ENCODE measurements at regions not wholly inside any gene's neighbourhood (a gene's known extent, or its start where the extent isn't known, plus 50 kb on each side); places are given as distances from the start of the nearest gene placed in this dataset.

- H3K27ac ChIP-seq (ENCODE audit: low read depth, low read length) = no peak overlapping the region
These were observed 86.9 kb downstream of the FGF9 start for GRCh38 chr13:21757763-21758162.

GRCh38 chr13:21758441-21758840 is 87.6 kb downstream of the FGF9 start:
- no peak overlapping the region for H3K4me3 ChIP-seq (ENCODE audit: low read depth, low read length)
- no peaks in the 10 kb centered on the region for H3K9me3 ChIP-seq (ENCODE audit: control insufficient read depth, insufficient read depth, low read depth, low read length)
- no peaks in the 10 kb centered on the region for H3K27me3 ChIP-seq (ENCODE audit: control insufficient read depth, insufficient read depth, low read length)
- H3K36me3 ChIP-seq (ENCODE audit: control insufficient read depth, insufficient read depth, low read length) = no peaks in the 10 kb centered on the region
- H3K9ac ChIP-seq (ENCODE audit: low read length) = no peak overlapping the region
- H3K4me1 ChIP-seq (ENCODE audit: control insufficient read depth, insufficient read depth, low read length) = peaks cover 14% of the 10 kb centered on the region
- H3K27ac ChIP-seq (ENCODE audit: low read depth, low read length) = no peak overlapping the region

More at GRCh38 chr13:21757763-21758162, 86.9 kb downstream of the FGF9 start:
- Histone ChIP-seq H3K27me3 (ENCODE audit: control insufficient read depth, insufficient read depth, low read length) (no peaks in the 10 kb centered on the region), H3K4me1 (ENCODE audit: control insufficient read depth, insufficient read depth, low read length) (peaks cover 14% of the 10 kb centered on the region), H3K9me3 (ENCODE audit: control insufficient read depth, insufficient read depth, low read depth, low read length) (no peaks in the 10 kb centered on the region), H3K4me3 (ENCODE audit: low read depth, low read length) (no peak overlapping the region), H3K9ac (ENCODE audit: low read length) (no peak overlapping the region), H3K36me3 (ENCODE audit: control insufficient read depth, insufficient read depth, low read length) (no peaks in the 10 kb centered on the region)

GRCh38 chr13:21759463-21759862 is 88.6 kb downstream of the FGF9 start:
- Histone ChIP-seq H3K27ac (ENCODE audit: low read depth, low read length) (no peak overlapping the region), H3K9me3 (ENCODE audit: control insufficient read depth, insufficient read depth, low read depth, low read length) (no peaks in the 10 kb centered on the region), H3K4me1 (ENCODE audit: control insufficient read depth, insufficient read depth, low read length) (peaks cover 14% of the 10 kb centered on the region), H3K4me3 (ENCODE audit: low read depth, low read length) (no peak overlapping the region), H3K27me3 (ENCODE audit: control insufficient read depth, insufficient read depth, low read length) (no peaks in the 10 kb centered on the region), H3K9ac (ENCODE audit: low read length) (no peak overlapping the region), H3K36me3 (ENCODE audit: control insufficient read depth, insufficient read depth, low read length) (no peaks in the 10 kb centered on the region)

GRCh38 chr13:21759911-21760310 is 89.0 kb downstream of the FGF9 start:
- Histone ChIP-seq H3K4me3 (ENCODE audit: low read depth, low read length) (no peak overlapping the region), H3K27me3 (ENCODE audit: control insufficient read depth, insufficient read depth, low read length) (no peaks in the 10 kb centered on the region), H3K9ac (ENCODE audit: low read length) (no peak overlapping the region), H3K27ac (ENCODE audit: low read depth, low read length) (no peak overlapping the region), H3K9me3 (ENCODE audit: control insufficient read depth, insufficient read depth, low read depth, low read length) (no peaks in the 10 kb centered on the region), H3K4me1 (ENCODE audit: control insufficient read depth, insufficient read depth, low read length) (peaks cover 14% of the 10 kb centered on the region), H3K36me3 (ENCODE audit: control insufficient read depth, insufficient read depth, low read length) (no peaks in the 10 kb centered on the region)

GRCh38 chr13:21761770-21762169 is 90.9 kb downstream of the FGF9 start:
- H3K9ac ChIP-seq (ENCODE audit: low read length) = no peak overlapping the region
- no peak overlapping the region for H3K4me3 ChIP-seq (ENCODE audit: low read depth, low read length)
- no peak overlapping the region for H3K27ac ChIP-seq (ENCODE audit: low read depth, low read length)
- 0 out of 2 replicates have a peak, but pooled peaks cover 7% of the 10 kb centered on the region for H3K4me1 ChIP-seq (ENCODE audit: control insufficient read depth, insufficient read depth, low read length)
- H3K27me3 ChIP-seq (ENCODE audit: control insufficient read depth, insufficient read depth, low read length) = no peaks in the 10 kb centered on the region
- no peaks in the 10 kb centered on the region for H3K36me3 ChIP-seq (ENCODE audit: control insufficient read depth, insufficient read depth, low read length)
- no peaks in the 10 kb centered on the region for H3K9me3 ChIP-seq (ENCODE audit: control insufficient read depth, insufficient read depth, low read depth, low read length)

- Histone ChIP-seq H3K27me3 (ENCODE audit: control insufficient read depth, insufficient read depth, low read length) (no peaks in the 10 kb centered on the region), H3K27ac (ENCODE audit: low read depth, low read length) (no peak overlapping the region)
These were observed 91.6 kb downstream of the FGF9 start for GRCh38 chr13:21762512-21762911.

GRCh38 chr13:21767032-21767431 is 96.2 kb downstream of the FGF9 start:
- Histone ChIP-seq H3K27me3 (ENCODE audit: control insufficient read depth, insufficient read depth, low read length) (no peaks in the 10 kb centered on the region), H3K9ac (ENCODE audit: low read length) (no peak overlapping the region), H3K4me3 (ENCODE audit: low read depth, low read length) (no peak overlapping the region), H3K27ac (ENCODE audit: low read depth, low read length) (no peak overlapping the region), H3K4me1 (ENCODE audit: control insufficient read depth, insufficient read depth, low read length) (no peaks in the 10 kb centered on the region), H3K9me3 (ENCODE audit: control insufficient read depth, insufficient read depth, low read depth, low read length) (no peaks in the 10 kb centered on the region), H3K36me3 (ENCODE audit: control insufficient read depth, insufficient read depth, low read length) (no peaks in the 10 kb centered on the region)

More at GRCh38 chr13:21762512-21762911, 91.6 kb downstream of the FGF9 start:
- H3K36me3 ChIP-seq (ENCODE audit: control insufficient read depth, insufficient read depth, low read length) = no peaks in the 10 kb centered on the region
- H3K4me1 ChIP-seq (ENCODE audit: control insufficient read depth, insufficient read depth, low read length) = 0 out of 2 replicates have a peak, but pooled peaks cover 7% of the 10 kb centered on the region
- no peak overlapping the region for H3K9ac ChIP-seq (ENCODE audit: low read length)
- no peaks in the 10 kb centered on the region for H3K9me3 ChIP-seq (ENCODE audit: control insufficient read depth, insufficient read depth, low read depth, low read length)
- H3K4me3 ChIP-seq (ENCODE audit: low read depth, low read length) = no peak overlapping the region

- H3K4me1 ChIP-seq (ENCODE audit: control insufficient read depth, insufficient read depth, low read length) = no peaks in the 10 kb centered on the region
- no peaks in the 10 kb centered on the region for H3K27me3 ChIP-seq (ENCODE audit: control insufficient read depth, insufficient read depth, low read length)
- H3K9ac ChIP-seq (ENCODE audit: low read length) = no peak overlapping the region
- no peaks in the 10 kb centered on the region for H3K36me3 ChIP-seq (ENCODE audit: control insufficient read depth, insufficient read depth, low read length)
- no peak overlapping the region for H3K4me3 ChIP-seq (ENCODE audit: low read depth, low read length)
- H3K27ac ChIP-seq (ENCODE audit: low read depth, low read length) = no peak overlapping the region
- H3K9me3 ChIP-seq (ENCODE audit: control insufficient read depth, insufficient read depth, low read depth, low read length) = no peaks in the 10 kb centered on the region
These were observed 100.2 kb downstream of the FGF9 start for GRCh38 chr13:21771075-21771474.

GRCh38 chr13:21777166-21777565 is 106.3 kb downstream of the FGF9 start:
- H3K27ac ChIP-seq (ENCODE audit: low read depth, low read length) = no peak overlapping the region
- H3K36me3 ChIP-seq (ENCODE audit: control insufficient read depth, insufficient read depth, low read length) = no peaks in the 10 kb centered on the region
- no peak overlapping the region for H3K9ac ChIP-seq (ENCODE audit: low read length)
- no peaks in the 10 kb centered on the region for H3K4me1 ChIP-seq (ENCODE audit: control insufficient read depth, insufficient read depth, low read length)
- H3K9me3 ChIP-seq (ENCODE audit: control insufficient read depth, insufficient read depth, low read depth, low read length) = peaks cover 7% of the 10 kb centered on the region; the same call in 1 of the 2 replicates
- H3K4me3 ChIP-seq (ENCODE audit: low read depth, low read length) = no peak overlapping the region
- H3K27me3 ChIP-seq (ENCODE audit: control insufficient read depth, insufficient read depth, low read length) = no peaks in the 10 kb centered on the region

- Histone ChIP-seq H3K9me3 (ENCODE audit: control insufficient read depth, insufficient read depth, low read depth, low read length) (peaks cover 7% of the 10 kb centered on the region; the same call in 1 of the 2 replicates), H3K36me3 (ENCODE audit: control insufficient read depth, insufficient read depth, low read length) (no peaks in the 10 kb centered on the region), H3K27ac (ENCODE audit: low read depth, low read length) (no peak overlapping the region), H3K27me3 (ENCODE audit: control insufficient read depth, insufficient read depth, low read length) (no peaks in the 10 kb centered on the region), H3K9ac (ENCODE audit: low read length) (no peak overlapping the region), H3K4me1 (ENCODE audit: control insufficient read depth, insufficient read depth, low read length) (no peaks in the 10 kb centered on the region), H3K4me3 (ENCODE audit: low read depth, low read length) (no peak overlapping the region)
These were observed 106.9 kb downstream of the FGF9 start for GRCh38 chr13:21777813-21778212.

- Histone ChIP-seq H3K27ac (ENCODE audit: low read depth, low read length) (no peak overlapping the region), H3K9ac (ENCODE audit: low read length) (no peak overlapping the region), H3K4me3 (ENCODE audit: low read depth, low read length) (no peak overlapping the region), H3K4me1 (ENCODE audit: control insufficient read depth, insufficient read depth, low read length) (no peaks in the 10 kb centered on the region), H3K36me3 (ENCODE audit: control insufficient read depth, insufficient read depth, low read length) (no peaks in the 10 kb centered on the region), H3K27me3 (ENCODE audit: control insufficient read depth, insufficient read depth, low read length) (no peaks in the 10 kb centered on the region), H3K9me3 (ENCODE audit: control insufficient read depth, insufficient read depth, low read depth, low read length) (peaks cover 7% of the 10 kb centered on the region; the same call in 1 of the 2 replicates)
These were observed 111.9 kb downstream of the FGF9 start for GRCh38 chr13:21782736-21783135.

GRCh38 chr13:21785990-21786389 is 115.1 kb downstream of the FGF9 start:
- H3K4me3 ChIP-seq (ENCODE audit: low read depth, low read length) = no peak overlapping the region
- no peaks in the 10 kb centered on the region for H3K36me3 ChIP-seq (ENCODE audit: control insufficient read depth, insufficient read depth, low read length)
- H3K27me3 ChIP-seq (ENCODE audit: control insufficient read depth, insufficient read depth, low read length) = no peaks in the 10 kb centered on the region
- no peak overlapping the region for H3K27ac ChIP-seq (ENCODE audit: low read depth, low read length)
- H3K9ac ChIP-seq (ENCODE audit: low read length) = no peak overlapping the region
- no peaks in the 10 kb centered on the region for H3K4me1 ChIP-seq (ENCODE audit: control insufficient read depth, insufficient read depth, low read length)
- no peaks in the 10 kb centered on the region for H3K9me3 ChIP-seq (ENCODE audit: control insufficient read depth, insufficient read depth, low read depth, low read length)
